HEK293T (cell line): ENCODE measurements at regions not wholly inside any gene's neighbourhood (a gene's known extent, or its start where the extent isn't known, plus 50 kb on each side); places are given as distances from the start of the nearest gene placed in this dataset.

Experiments used
- BHLHE40 ChIP-seq: fragments of 450-650 bp; IDR thresholded peaks from 2 replicates; pipeline ENCODE4 v1.6.1; 2016; ENCODE audit warnings: mild to moderate bottlenecking, moderate library complexity, borderline replicate concordance
- CTBP1 ChIP-seq: fragments of 450-650 bp; IDR thresholded peaks from 2 replicates; pipeline ENCODE4 v1.6.1; 2016; ENCODE audit warnings: borderline replicate concordance
- FOXA1 ChIP-seq: fragments of 450-650 bp; IDR thresholded peaks from 2 replicates; pipeline ENCODE4 v1.6.1; 2016; ENCODE audit warnings: mild to moderate bottlenecking
- FOXK2 ChIP-seq: fragments of 450-650 bp; IDR thresholded peaks from 2 replicates; pipeline ENCODE4 v1.6.1; 2016; ENCODE audit warnings: mild to moderate bottlenecking
- FOXM1 ChIP-seq: fragments of 450-650 bp; IDR thresholded peaks from 2 replicates; pipeline ENCODE4 v1.6.1; 2017; ENCODE audit warnings: mild to moderate bottlenecking, borderline replicate concordance
- HDGF ChIP-seq: fragments of 450-650 bp; IDR thresholded peaks from 2 replicates; pipeline ENCODE4 v1.6.1; 2017; ENCODE audit warnings: antibody characterized with exemption, borderline replicate concordance
- PKNOX1 ChIP-seq: fragments of 450-650 bp; IDR thresholded peaks from 2 replicates; pipeline ENCODE4 v1.6.1; 2016
- SP1 ChIP-seq: fragments of 450-650 bp; IDR thresholded peaks from 2 replicates; pipeline ENCODE4 v1.6.1; 2017
- SUZ12 ChIP-seq: fragments of 450-650 bp; IDR thresholded peaks from 2 replicates; pipeline ENCODE4 v1.6.1; 2016; ENCODE audit warnings: mild to moderate bottlenecking
- TARDBP ChIP-seq: fragments of 450-650 bp; IDR thresholded peaks from 2 replicates; pipeline ENCODE4 v1.6.1; 2016

DNA sequence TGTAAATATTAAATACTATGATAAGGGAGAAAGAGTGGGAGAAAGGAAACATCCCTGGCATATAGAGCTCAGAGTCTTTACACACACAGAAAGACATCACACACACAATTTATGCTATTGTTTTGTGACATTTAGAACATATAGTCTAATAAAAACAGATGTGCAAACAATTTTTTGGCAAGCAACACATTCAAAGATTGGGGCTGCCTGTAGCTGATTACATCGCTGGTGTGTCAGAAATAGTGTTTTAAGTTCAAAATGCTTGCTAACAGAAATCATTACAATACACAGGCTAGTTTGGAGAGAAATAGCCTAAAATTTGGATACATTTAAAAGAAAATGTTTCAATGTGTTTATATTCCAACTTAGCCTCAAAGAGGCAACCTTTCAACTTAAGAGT is 256.7 kb upstream of the NPVF start:
- no peak for TF ChIP-seq BHLHE40
- no peak for TF ChIP-seq SP1
- no peak for TF ChIP-seq TARDBP
- TF ChIP-seq FOXM1 = no peak
- no peak for TF ChIP-seq SUZ12
- TF ChIP-seq FOXA1 = no peak
- no peak for TF ChIP-seq HDGF
- no peak for TF ChIP-seq FOXK2
- TF ChIP-seq PKNOX1 = no peak
- TF ChIP-seq CTBP1 = no peak
